ENCODE measurements at regions not wholly inside any gene's neighbourhood (a gene's known extent, or its start where the extent isn't known, plus 50 kb on each side); places are given as distances from the start of the nearest gene placed in this dataset.

- no peak for DNase-seq
Observed at GRCh38 chr20:20933142-20933958, 172.8 kb downstream of the LINC00237 start.

GRCh38 chr20:20932156-20932555 lies 174.0 kb downstream of the LINC00237 start:
- DNase-seq, result no peak

- no peak for DNase-seq
Observed at GRCh38 chr20:20931632-20932031, 174.5 kb downstream of the LINC00237 start.

GRCh38 chr20:20931024-20931423 lies 175.1 kb downstream of the LINC00237 start:
- DNase-seq, result no peak

- DNase-seq, result no peak
Observed at GRCh38 chr20:20930500-20930899, 175.7 kb downstream of the LINC00237 start.

- DNase-seq, result no peak
Observed at GRCh38 chr20:20929341-20929740, 176.8 kb downstream of the LINC00237 start.

- no peak for DNase-seq
Observed at GRCh38 chr20:20926222-20926905, 179.8 kb downstream of the LINC00237 start.

- no peak for DNase-seq
Observed at GRCh38 chr20:20920433-20920832, 185.7 kb downstream of the LINC00237 start.

GRCh38 chr20:20915844-20916243 lies 190.3 kb downstream of the LINC00237 start:
- no peak for DNase-seq

- DNase-seq, result no peak
Observed at GRCh38 chr20:20904501-20904831, 192.0 kb upstream of the RALGAPA2 start.

- DNase-seq, result no peak
Observed at GRCh38 chr20:20903773-20904500, 191.5 kb upstream of the RALGAPA2 start.

GRCh38 chr20:20897922-20898321 lies 185.5 kb upstream of the RALGAPA2 start:
- DNase-seq, result no peak

GRCh38 chr20:20897145-20897544 lies 184.7 kb upstream of the RALGAPA2 start:
- DNase-seq, result no peak

GRCh38 chr20:20896606-20897005 lies 184.2 kb upstream of the RALGAPA2 start:
- DNase-seq, result no peak

- no peak for DNase-seq
Observed at GRCh38 chr20:20895537-20895936, 183.1 kb upstream of the RALGAPA2 start.

GRCh38 chr20:20894753-20895152 lies 182.3 kb upstream of the RALGAPA2 start:
- no peak for DNase-seq

GRCh38 chr20:20894280-20894679 lies 181.8 kb upstream of the RALGAPA2 start:
- DNase-seq, result no peak

- DNase-seq, result no peak
Observed at GRCh38 chr20:20892328-20892727, 179.9 kb upstream of the RALGAPA2 start.

- no peak for DNase-seq
Observed at GRCh38 chr20:20890751-20891150, 178.3 kb upstream of the RALGAPA2 start.

GRCh38 chr20:20888936-20889335 lies 176.5 kb upstream of the RALGAPA2 start:
- no peak for DNase-seq

GRCh38 chr20:20888266-20888656 lies 175.8 kb upstream of the RALGAPA2 start:
- DNase-seq, result no peak

- DNase-seq, result no peak
Observed at GRCh38 chr20:20887593-20888265, 175.3 kb upstream of the RALGAPA2 start.

- DNase-seq, result no peak
Observed at GRCh38 chr20:20881808-20882207, 169.4 kb upstream of the RALGAPA2 start.

Data from EL (cell line).